Stimulated activated CD8-positive, alpha-beta memory T cell treated with anti-CD3 and anti-CD28 coated beads, Interleukin-12 subunit alpha, Interleukin-12 subunit beta, amount 100 ng/mL, for 24 hours (primary cell): ENCODE measurements at regions not wholly inside any gene's neighbourhood (a gene's known extent, or its start where the extent isn't known, plus 50 kb on each side); places are given as distances from the start of the nearest gene placed in this dataset.
"Not testable (repeated sequence)": the region's sequence is repeated elsewhere in the genome, so short reads cannot be mapped to it uniquely, and the experiment has no call there.

Source experiments
- DNase-seq: peaks from one replicate; pipeline ENCODE4 v3.0.0-alpha.2; 2020; ENCODE audit errors: extremely low read depth

DNA sequence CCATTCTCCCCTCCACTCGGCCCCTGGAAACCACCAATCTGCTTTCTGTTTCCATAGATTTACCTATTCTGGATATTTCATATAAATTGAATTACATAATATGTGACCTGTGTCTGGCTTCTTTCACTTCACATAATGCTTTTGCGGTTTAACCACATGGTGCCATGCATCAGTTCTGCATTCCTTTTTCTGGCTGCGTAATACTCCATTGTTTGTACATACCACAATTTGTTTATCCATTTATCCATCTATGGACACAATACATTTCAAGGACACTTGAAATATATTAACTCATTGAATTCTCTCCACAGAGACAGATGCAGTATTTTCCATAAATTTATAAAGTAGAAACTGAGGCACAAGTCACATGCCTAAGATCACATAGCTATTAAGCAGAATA lies 110.3 kb upstream of the ETV6 start:
- no peak for DNase-seq

DNA sequence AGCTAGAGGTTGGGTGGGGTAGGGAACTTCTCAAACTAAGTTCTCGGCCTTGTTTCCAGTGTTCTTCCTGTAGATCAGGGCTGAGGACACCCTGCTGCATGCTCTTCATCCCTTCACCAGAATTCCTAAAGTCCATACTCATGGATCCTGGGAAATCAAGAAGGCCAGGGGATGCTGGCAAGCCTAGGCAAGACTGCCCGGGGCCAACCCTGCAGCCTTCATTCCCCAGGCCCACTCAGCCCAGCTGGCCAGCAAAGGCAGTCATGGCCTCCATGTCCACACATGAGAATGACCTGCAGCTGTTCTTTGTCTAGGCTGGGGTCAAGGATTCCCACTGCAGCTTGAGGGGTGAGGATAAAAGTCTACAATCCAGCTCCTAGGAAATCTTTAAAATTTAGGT lies 109.3 kb upstream of the ETV6 start:
- DNase-seq: no peak

DNA sequence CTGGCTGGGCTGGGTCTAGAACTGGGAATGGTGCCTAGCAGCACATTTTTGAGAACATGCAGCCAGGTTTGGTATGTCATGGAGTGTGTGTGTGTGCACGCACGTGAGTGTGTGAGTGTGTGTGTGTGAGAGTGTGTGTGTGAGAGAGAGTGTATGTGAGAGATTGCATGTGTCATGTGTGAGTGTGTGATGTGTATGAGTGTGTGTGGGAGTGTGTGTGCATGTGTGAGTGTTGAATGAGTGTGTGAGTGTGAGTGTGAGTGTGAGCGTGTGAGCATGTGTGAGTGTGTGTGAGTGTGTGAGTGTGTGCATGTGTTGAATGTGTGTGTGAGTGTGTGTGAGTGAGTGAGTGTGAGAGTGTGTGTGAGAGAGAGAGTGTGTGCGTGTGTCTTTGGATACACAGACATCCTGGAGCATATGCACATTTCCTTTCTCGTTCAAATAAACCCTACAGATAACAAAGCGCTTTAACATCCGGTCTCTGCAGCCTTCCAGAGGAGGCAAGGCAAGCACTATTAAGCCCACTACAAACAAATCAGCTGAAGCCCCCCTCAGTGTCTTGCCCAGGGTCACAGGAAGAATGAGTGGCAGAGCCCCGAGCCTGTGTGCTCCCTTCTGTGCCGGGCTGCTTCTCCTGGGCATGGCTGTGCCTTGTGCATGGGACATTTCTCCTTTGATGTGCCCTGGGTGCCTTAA lies 108.7 kb upstream of the ETV6 start:
- no peak for DNase-seq

DNA sequence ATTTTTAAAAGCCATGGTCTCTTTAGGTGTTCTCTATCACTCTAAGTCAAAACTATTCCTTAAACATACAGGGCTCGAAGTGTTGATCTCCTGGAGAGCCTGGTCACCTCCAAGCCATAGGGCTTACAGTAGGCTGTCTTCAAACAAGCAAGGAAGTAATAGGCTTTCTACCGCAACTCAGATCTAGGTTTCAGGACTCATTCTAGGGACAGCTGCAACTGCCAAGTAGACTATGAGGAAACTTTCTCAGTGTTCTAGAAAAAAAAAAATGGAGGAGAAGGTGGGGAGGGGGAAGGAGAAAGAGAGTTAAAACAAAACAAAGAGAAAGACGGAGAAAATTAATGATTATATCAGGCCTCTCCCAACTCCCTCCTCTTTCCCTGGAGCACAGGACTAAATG lies 106.9 kb upstream of the ETV6 start:
- DNase-seq: no peak

DNA sequence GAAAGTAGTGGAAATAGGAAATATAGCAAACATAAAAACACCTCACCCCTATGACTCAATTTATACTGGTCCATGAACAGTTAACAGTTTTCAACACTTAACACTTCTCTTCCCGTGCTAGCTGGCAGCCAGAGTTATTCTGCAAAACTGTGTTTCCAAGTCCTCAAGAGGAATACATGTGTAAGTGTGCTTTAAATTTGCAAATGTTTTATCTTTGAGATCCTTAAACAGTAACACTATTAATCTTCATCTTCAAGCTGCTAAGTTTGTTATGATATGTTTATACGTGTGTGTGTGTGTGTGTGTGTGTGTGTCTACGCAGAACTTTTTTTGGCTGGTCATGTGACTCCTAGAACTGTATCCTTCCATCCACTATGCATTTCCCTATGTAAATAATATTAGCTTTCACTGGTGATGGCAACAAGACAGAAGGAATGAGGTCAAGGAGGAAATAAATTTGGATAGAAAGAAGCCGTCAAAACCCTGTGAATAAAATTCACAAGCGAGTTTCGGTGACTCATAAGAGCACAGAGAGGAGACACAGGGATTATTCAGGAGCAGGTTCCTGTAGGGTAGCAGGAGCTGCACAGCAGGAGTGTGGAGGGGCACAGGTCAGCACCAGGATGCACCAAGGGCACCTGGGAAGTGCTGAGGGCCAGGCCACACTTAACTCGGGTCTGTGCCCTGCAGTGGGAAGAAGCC lies 105.9 kb upstream of the ETV6 start:
- no peak for DNase-seq

DNA sequence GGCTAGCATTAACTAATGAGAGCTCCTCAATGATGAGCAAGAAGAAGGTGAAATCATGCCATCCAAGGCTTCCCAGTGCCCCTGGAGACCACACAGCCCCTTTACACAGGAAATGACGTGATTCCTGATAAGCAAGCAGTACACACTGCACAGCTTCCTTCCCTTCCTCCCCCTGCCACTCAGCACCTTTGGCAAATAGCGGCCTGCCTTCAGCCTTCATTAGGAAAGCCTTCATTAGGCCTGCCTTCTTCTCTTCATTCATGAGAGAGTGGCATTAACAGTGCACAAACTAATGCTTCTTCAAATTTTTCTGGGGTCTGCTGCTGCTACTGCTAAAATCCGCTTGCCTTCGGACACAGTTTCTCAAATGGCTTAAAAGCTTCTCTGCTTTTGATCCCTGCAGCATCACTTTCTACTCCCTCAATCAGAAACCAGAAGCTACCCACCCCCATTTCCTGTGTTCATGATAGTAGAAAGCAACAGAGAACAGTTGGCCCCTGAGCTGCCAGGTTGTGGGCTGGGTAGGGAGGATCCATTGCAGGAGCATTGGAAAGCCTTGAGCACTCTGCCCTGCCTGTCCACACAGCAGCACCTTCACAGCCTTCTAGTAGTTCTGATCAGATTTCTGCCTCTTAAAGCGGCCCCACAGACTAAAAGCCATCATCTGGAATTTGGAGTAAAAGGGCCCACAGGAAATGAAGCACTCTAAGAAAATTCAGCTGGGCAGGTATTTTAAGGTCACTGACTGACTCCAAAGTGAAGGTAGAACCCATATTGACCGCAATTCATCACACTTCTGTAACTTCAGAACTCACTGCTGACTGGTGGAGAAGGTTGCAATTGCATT lies 103.8 kb upstream of the ETV6 start:
- no peak for DNase-seq

DNA sequence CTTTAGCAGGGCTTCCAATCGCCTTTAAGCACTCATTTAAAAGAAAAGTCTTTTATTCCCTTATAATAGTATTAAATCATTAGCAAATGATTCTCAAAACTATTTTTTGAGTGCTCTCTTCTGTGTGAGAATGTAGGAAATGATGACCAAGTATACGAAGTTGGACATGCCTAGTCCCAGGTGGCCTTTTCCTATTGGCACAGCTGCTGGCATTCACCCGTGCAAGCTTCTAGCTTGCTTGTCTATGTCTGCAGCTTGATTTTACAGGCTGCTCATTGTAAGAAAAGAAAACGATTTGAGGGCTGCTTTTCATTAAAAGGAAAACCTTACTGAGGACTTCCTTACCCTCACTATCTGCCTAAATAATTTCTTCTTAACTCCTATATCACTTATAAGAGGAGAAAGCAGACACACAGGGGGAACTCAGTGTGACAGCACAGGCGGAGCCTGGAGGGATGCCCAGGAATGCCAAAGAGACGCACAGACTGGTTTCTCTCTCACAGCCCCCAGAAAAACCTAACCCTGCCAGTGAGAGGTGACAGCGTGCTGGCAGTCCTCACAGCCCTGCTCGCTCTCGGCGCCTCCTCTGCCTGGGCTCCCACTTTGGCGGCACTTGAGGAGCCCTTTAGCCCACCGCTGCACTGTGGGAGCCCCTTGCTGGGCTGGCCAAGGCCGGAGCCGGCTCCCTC lies 102.7 kb upstream of the ETV6 start:
- not testable (repeated sequence) for DNase-seq

DNA sequence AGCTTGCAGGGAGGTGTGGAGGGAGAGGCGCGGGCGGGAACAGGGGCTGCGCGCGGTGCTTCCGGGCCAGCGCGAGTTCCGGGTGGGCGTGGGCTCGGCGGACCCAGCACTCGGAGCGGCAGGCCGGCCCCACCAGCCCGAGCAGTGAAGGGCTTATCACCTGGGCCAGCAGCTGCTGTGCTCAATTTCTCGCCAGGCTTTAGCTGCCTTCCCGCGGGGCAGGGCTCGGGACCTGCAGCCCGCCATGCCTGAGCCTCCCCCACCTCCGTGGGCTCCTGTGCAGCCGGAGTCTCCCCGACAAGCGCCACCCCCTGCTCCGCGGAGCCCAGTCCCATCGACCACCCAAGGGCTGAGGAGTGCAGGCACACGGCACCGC lies 102.2 kb upstream of the ETV6 start:
- DNase-seq: not testable (repeated sequence)

DNA sequence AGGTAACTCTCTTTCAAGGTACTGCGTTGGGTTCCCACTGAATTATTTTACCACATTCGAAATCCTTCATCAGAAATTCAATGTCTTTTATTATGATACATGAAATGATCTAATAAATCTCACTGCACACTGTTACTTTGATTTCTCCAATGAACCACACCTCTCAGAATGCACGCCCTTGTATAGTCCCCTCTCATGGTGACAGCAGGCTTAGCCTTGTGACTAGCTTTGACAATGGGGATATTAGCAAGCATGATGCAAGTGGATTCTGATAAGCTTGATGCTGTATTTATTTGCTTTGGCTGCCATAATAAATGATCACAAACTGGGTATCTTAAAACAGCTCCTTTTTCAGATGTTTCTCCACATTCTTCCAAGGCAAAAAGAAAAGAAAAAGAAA lies 100.4 kb upstream of the ETV6 start:
- no peak for DNase-seq

DNA sequence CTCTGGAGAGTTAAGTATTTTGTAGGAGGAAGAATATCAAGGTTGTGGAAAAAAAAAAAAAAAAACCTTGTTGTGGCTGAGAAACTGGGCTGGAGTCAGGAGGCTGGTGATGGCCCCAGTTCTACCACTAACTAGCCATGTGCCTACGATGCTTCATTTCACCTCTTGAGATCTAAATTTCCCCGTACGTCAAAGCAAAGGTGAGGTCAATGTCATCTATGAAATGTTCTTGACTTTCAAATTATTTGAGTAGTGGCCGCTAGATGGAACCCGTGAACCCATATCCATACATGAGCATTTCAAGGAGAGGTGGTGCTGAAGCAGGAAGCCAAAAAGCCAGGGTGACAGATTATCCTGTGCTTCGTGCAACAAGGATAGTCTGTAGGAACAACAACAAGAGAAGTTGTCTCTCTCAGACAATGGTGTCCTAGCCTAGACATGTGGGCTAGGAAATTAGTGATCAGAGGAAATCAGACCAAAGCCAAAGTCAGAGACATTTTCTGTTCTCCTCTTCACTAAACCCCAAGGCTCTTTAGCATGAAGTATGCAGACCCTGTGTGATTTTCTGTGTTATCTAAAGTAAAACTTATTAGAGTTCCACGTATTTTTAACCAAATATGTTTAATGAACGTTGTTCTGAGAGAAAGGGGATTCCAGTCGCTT lies 95.5 kb upstream of the ETV6 start:
- no peak for DNase-seq

DNA sequence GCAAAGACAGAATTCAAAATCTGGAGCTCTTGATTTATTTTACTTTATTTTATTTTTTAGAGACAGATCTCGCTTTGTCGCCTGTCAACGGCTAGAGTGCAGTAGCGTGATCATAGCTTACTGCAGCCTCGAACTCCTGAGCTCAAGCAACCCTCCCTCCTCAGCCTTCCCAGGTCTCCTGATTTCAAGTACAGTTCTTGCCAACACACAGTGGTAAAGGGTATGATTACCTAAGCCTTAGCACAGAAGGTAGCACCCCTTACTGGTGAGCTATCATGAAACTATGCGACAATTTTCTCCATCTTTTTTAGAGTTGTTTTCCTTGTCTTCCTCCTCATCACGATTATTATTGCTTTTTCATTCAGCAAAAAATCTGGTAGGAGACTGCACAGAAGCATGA lies 94.3 kb upstream of the ETV6 start:
- no peak for DNase-seq

DNA sequence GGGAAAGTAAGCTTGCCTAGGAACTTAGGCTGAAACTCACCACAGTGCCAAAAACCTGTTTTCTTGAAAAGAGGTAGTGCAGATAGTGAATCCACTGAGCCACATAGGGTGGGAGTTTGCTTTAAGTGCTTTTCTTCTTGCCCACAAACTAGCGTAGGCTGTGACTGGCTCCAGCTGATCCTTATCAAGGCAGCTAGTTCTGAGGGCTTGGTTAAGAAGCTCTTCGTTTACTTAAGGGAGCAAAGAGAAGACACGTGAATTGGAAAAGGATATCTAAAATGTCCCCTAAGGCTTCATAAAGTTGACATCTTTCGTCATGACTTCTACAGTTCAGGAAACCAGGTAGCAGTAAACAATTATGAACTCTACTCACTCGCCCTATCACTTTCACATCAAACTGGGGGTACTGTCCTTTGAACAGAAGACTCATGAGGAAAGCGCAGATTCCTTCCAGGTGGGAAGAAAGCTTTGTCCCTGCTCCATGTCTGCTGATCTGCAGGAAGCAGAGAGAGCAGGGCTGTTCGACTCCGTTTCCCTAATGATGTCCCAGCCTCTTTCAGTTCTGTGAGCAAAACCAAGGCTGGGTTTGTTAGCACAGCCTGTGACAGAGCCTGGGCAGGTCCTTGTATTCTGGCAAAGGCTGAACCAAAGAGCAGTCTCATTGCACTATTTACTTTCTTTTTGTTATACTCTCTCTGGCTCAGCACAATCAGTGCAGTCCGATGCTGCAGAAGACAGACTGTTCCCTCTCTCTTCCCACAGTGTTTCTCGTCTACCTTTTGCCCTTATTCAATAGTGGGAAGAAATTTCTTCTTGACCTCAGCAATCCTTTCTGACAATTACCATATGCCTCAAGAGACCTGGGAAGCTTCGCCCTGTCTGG lies 93.5 kb upstream of the ETV6 start:
- no peak for DNase-seq

DNA sequence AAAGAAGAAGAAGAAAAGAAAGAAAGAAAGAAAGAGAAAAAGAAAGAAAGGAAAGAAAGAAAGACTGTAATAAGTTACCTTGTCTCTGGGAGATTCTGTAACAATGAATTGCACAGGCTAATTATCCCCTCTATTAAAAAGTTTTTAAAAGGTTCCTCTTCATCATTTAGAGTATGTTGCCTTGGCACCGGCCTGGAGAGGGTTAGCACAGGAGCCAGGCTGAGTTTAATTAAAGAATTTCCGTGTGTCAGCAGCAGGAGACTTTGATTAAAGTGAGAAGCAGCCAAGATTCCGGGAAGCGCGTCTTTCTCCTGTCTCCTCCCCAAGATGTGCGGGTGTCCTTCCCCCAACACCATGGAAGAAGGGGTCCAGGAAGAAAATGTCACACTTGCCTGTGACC lies 92.8 kb upstream of the ETV6 start:
- DNase-seq: no peak

DNA sequence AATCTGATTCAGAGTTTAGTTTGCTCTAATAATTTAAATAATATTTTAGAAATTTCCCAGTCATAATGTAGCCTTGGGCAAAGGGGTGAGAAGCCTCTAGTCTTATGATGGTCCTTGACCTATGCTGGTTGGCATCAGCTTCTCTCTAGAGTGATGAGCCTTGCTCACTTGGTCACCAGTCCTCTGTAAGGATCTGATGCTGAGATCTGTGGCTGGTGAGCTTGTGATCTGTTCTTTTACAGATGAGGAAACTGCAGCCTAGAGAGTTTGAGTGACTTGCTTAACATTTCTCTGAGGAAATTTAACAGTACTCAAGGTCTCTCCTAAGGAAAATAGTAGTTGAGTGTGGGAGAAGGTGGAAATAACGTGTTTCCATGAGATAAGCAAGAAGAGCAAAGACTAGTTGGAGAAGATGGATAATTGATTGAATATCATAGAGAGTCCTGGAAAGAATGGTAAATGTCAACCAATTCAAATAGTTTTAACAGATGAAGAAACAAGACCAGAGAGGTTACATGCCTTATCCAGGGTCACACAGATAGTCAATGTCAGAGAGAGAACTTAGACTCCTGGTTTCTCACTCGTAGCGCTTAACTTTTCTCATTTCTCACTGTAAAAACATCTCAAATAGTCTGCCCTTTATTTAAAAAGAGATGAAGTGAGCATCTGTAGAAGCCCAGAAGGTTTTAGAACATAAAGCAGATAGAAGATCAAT lies 89.7 kb upstream of the ETV6 start:
- DNase-seq: no peak

DNA sequence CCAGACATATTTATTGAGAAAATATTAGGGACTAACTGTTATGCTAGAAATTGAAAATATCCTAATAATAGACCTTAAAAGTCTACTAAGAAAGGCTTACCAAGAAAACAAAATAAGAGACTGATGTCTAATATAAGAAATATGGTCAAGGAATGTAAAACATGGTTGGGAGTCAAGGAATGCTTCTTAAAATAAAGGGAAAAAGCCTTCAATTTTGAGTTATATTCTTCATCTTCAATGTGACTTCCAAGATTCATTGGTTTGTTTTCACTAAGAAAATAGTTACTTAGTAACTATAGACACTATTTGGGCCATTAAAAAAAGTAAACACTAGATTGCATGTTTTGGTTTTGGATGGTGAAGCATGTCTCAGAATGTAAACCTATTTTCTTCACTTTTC lies 88.1 kb upstream of the ETV6 start:
- DNase-seq: no peak

DNA sequence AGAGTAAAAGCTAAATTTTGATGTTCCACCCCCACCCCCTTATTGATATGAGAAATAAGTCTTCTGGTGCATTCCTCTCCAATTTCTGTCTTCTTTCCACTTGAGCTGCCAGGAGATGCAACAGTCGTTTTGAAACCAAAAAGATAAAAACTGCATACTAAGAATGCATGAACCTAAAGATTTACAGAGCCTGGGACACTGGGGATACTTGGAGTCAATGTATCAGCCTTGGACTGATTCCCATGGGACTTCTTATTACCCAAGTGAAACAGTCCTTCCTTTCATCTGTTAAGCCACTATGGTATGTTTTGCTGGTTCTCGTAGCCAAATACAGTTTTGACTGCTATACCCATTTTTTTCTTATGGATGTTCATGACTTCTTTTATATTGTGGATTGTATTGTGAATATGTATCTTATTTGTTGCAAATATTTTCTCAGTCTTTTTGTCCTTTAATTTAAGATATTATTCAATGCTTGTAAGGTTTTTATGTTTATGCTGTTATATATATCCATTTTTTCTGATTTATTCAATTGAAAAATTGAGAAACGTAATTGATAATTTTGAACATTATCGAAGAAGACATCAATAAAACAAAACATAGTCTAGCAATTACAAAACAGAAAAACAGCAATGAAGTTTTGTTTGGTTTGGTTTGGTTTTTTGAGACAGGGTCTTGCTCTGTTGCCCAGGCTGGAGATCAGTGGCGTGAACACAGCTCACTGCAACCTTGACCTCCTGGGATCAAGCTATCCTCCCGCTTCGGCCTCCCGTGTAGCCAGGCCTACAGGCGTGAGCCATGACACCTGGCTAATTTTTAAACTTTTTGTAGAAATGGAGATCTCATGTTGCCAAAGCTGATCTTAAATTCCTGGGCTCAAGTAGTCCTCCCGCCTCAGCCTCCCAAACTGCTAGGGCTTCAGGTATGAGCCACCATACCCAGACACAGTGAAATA lies 85.4 kb upstream of the ETV6 start:
- DNase-seq: no peak

DNA sequence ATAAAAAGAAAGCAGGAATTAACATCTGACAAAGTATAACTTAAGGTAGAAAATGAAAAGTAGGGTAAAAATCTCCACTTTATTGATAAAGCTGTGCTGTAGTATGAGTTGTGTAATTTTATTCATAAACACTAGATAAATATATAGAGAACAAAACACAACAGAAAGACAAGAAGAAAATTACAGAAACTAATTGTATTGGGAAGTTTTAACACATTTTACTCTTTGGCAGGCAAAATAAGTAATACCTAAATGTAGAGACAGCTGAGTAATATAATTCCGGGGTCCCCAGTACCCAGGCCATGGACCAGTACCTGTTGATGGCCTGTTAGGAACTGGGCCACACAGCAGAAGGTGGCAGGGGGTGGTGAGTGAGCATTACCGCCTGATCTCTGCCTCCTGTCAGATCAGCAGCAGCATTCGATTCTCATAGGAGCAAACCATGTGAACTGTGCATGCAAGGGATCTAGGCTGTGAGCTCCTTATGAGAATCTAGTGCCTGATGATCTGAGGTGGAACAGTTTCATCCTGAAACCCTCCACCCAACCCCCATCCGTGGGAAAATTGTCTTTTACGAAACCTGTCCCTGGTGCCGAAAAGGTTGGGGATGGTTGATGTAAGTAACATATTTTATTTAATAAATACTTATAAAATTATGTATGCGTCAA lies 84.4 kb upstream of the ETV6 start:
- no peak for DNase-seq

DNA sequence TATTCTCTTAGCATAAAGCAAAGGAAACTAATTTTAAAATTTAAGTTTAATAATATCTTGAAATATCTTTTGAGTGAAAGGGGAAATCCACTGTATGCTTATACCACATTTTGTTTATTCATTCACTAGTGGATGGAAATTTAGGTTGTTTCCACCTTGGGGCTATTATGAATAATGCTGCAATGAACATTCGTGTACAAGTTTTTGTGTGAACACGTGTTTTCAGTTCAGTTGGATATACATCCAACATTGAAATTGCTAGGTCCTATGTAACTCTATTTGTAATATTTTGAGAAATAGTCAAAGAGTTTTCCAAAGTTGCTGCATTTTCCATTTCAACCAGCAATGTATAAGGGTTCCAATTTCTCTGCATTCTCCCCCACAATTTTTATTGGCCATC lies 83.7 kb upstream of the ETV6 start:
- DNase-seq: no peak
